Uterus (tissue), 2 donors: ENCODE measurements at regions not wholly inside any gene's neighbourhood (a gene's known extent, or its start where the extent isn't known, plus 50 kb on each side); places are given as distances from the start of the nearest gene placed in this dataset.

ENCODE experiments used
- CTCF ChIP-seq, 4 experiments: fragments of 200-600 bp in 2 of 4; fragments of 450-650 bp in 2 of 4; sonication (generic) in 2 of 4; IDR thresholded peaks; one replicate each; pipeline ENCODE4 v1.5.1; 2016 to 2019; ENCODE audit warnings: antibody characterized with exemption in 4 of 4, mild to moderate bottlenecking in 2 of 4, moderate library complexity in 1 of 4
- POLR2A ChIP-seq, 2 donors: fragments of 450-650 bp; IDR thresholded peaks; one replicate each; pipeline ENCODE4 v1.6.1; 2016; ENCODE audit warnings: antibody characterized with exemption in 2 of 2, mild to moderate bottlenecking in 1 of 2, moderate library complexity in 1 of 2

DNA sequence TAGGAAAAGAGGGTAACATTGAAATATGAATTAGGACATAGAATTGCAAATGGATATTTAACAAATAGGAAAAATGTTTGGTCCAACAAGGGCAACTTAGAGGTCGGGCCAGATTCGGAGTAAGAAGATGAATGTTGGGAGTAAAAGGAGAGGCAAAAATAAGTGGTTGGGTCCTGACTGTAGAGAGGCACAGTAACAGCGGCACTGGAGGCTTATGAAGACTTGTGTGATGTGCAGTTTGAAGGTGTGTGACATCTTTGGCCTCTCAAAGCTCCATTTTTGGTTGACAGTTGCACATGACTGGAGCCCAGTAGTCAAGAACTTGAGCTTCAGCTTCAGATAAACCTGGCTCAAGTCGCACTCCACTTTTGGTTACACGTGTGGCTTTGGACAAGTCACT is 109.9 kb upstream of the PAXBP1 start:
- TF ChIP-seq CTCF (IDR thresholded peaks at IDR 0.05) = no peak
- no peak for TF ChIP-seq POLR2A (IDR thresholded peaks at IDR 0.05)
